ENCODE measurements at regions not wholly inside any gene's neighbourhood (a gene's known extent, or its start where the extent isn't known, plus 50 kb on each side); places are given as distances from the start of the nearest gene placed in this dataset.

DNA sequence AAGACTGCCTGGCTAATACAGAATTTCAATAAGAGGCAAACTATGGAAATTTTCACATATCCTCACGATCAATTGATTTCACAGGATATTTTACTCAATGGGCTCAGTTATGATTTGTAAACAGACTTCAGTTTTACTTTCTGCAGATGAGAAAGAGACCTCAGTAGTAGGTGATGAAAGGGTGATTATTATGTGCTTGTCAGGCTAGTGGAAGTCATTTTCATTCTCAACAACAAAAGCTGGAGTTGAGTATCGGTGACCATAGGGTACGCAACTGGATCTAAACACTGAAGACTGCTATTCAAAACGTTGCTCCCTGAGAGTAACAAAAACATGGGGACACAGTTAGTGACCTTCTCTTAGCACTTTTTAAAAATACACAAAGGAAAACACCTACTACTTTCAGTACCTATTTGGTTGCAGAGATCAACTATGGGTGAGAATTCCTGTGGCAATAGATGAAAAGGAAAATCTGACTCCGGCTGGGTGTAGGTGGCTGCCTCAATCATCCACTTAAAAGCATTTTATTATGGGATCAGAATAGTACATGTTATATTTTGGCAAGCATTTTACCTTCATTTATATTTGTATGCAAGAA, 126.2 kb upstream of the VRK2 start:
- no peak for DNase-seq (ENCODE audit: low spot score)
- TF ChIP-seq, protein P1, sequence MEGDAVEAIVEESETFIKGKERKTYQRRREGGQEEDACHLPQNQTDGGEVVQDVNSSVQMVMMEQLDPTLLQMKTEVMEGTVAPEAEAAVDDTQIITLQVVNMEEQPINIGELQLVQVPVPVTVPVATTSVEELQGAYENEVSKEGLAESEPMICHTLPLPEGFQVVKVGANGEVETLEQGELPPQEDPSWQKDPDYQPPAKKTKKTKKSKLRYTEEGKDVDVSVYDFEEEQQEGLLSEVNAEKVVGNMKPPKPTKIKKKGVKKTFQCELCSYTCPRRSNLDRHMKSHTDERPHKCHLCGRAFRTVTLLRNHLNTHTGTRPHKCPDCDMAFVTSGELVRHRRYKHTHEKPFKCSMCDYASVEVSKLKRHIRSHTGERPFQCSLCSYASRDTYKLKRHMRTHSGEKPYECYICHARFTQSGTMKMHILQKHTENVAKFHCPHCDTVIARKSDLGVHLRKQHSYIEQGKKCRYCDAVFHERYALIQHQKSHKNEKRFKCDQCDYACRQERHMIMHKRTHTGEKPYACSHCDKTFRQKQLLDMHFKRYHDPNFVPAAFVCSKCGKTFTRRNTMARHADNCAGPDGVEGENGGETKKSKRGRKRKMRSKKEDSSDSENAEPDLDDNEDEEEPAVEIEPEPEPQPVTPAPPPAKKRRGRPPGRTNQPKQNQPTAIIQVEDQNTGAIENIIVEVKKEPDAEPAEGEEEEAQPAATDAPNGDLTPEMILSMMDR (IDR thresholded peaks at IDR 0.05; ENCODE audit: borderline replicate concordance, control extremely low read depth, extremely low read depth, insufficient read depth, missing control alignments), result no peak
- in situ Hi-C loops (cut with MboI; ENCODE audit: low sequenced_read_pairs, unreplicated experiment), result loop anchor here (25.0 kb wide), 1 partner anchor 317 kb away; the partner anchor contains the start of gene FANCL

DNA sequence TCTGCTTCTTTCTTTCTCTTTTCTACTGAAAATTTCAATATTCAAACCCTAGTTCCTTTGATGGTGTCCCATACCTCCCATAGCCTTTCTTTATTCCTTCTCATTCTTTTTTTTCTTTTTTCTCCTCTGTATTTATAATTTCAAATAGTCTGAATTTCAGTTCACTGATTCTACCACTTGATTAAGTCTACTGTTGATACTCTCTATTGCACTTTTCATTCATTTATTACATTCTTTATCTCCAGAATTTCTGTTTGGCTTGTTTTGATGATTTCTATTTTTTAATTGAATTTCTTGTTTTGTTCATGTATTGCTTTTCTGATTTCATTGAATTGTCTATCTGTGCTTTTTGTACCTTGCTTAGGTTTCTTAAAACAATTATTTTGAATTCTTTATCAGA, 111.9 kb upstream of the VRK2 start:
- TF ChIP-seq, protein P1 (IDR thresholded peaks at IDR 0.05; ENCODE audit: borderline replicate concordance, control extremely low read depth, extremely low read depth, insufficient read depth, missing control alignments), result no peak
- no peak for DNase-seq (ENCODE audit: low spot score)
- in situ Hi-C loops (cut with MboI; ENCODE audit: low sequenced_read_pairs, unreplicated experiment), result no loop called here

DNA sequence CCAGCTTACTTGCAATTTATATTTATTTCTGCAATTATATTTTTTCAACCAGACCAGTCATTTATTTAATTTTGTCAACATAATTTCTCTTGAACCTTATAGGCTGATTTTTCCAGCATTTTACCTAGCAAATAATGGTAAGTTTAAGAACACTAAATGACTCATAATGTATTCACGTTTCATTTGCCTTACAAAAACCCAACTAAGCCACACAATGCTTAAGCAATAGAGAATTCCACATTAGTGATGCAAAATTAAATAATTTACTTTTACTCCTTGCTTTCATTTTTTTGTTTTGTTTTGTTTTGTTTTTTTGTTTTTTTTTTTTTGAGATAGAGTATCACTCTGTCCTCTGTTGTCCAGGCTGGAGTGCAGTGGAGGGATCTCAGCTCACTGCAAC, 110.4 kb upstream of the VRK2 start:
- TF ChIP-seq, protein P1 (IDR thresholded peaks at IDR 0.05; ENCODE audit: borderline replicate concordance, control extremely low read depth, extremely low read depth, insufficient read depth, missing control alignments), result no peak
- in situ Hi-C loops (cut with MboI; ENCODE audit: low sequenced_read_pairs, unreplicated experiment), result no loop called here
- DNase-seq (ENCODE audit: low spot score), result no peak

DNA sequence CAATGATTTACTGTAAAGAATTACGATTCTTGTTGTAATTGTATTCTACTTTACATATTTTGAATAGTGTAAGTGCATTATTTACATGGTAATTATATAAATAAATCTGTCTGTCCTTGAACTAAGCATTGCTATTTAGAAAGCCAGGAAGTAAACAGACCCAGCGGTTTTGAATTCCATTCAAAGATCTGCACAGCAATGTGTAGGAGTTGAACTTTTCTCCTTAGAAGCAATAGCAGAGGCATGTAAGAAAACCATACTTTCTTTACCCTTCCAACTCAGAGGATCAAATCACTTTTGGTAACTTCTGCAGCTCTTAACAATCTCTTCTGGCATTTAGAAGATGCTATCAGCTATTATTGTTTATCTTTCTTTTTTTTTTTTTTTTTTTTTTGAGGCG, 109.2 kb upstream of the VRK2 start:
- no peak for DNase-seq (ENCODE audit: low spot score)
- in situ Hi-C loops (cut with MboI; ENCODE audit: low sequenced_read_pairs, unreplicated experiment), result no loop called here
- TF ChIP-seq, protein P1 (IDR thresholded peaks at IDR 0.05; ENCODE audit: borderline replicate concordance, control extremely low read depth, extremely low read depth, insufficient read depth, missing control alignments), result no peak

DNA sequence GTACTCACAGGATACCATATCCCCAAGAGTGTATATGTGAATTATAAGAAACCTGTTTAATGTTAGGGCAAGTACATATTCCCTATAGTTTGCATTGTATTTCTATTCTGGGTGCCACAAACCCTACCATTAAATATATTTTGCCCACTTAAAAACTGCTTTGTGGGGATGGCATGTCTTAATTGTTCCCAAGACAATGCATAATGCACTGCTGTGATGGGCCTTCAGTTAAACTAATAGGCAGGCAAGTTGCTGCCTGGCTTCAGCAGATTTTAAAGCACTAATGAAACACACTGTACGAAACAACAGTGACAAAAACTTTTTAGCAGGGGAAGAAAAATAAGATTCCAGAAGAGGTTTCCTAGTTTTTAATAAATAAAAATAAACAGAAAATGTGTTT, 104.8 kb upstream of the VRK2 start:
- in situ Hi-C loops (cut with MboI; ENCODE audit: low sequenced_read_pairs, unreplicated experiment), result no loop called here
- TF ChIP-seq, protein P1 (IDR thresholded peaks at IDR 0.05; ENCODE audit: borderline replicate concordance, control extremely low read depth, extremely low read depth, insufficient read depth, missing control alignments), result no peak

DNA sequence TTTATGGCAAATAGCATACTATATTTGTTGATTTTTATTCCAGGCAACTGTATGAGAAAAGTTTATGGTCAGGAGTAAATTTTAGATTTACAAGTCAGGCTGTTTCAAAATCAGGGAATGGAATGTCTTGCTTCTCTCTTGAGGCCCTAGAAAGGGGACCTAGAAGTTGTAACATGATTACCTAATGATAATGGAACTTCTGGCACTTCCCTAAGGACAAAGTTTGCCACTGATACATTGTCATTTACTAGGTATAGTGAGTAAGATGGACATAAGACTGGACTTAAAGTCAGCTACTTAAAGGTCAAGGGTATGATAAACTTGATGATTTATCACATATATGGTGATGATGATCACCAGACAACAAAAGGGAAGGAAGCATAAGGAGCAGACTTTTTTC, 103.3 kb upstream of the VRK2 start:
- DNase-seq (ENCODE audit: low spot score), result no peak
- TF ChIP-seq, protein P1 (IDR thresholded peaks at IDR 0.05; ENCODE audit: borderline replicate concordance, control extremely low read depth, extremely low read depth, insufficient read depth, missing control alignments), result no peak
- in situ Hi-C loops (cut with MboI; ENCODE audit: low sequenced_read_pairs, unreplicated experiment), result no loop called here

More for the DNA sequence above, 104.8 kb upstream of the VRK2 start:
- DNase-seq (ENCODE audit: low spot score), result no peak

Measured in GM13976 (cell line).